T-helper 2 cell (primary cell): ENCODE measurements at regions not wholly inside any gene's neighbourhood (a gene's known extent, or its start where the extent isn't known, plus 50 kb on each side); places are given as distances from the start of the nearest gene placed in this dataset.
"Not testable (repeated sequence)": the region's sequence is repeated elsewhere in the genome, so short reads cannot be mapped to it uniquely, and the experiment has no call there.

Source experiments
- DNase-seq, 5 experiments: peaks; one replicate each; pipeline versions ENCODE4 v3.0.0 to v3.0.0-alpha.2; 2012 to 2022

GRCh38 chr22:19643448-19644313 lies 70.6 kb upstream of the SEPTIN5 start:
- no peak for DNase-seq

- DNase-seq, result no peak
These were observed 69.7 kb upstream of the SEPTIN5 start for GRCh38 chr22:19644314-19645223.

GRCh38 chr22:19645391-19645790 lies 68.9 kb upstream of the SEPTIN5 start:
- DNase-seq, result no peak

GRCh38 chr22:19645905-19646304 lies 68.4 kb upstream of the SEPTIN5 start:
- DNase-seq, result no peak

- no peak for DNase-seq
These were observed 67.9 kb upstream of the SEPTIN5 start for GRCh38 chr22:19646383-19646782.

- no peak for DNase-seq
These were observed 65.8 kb upstream of the SEPTIN5 start for GRCh38 chr22:19648419-19648929.

- DNase-seq, result no peak
These were observed 62.0 kb upstream of the SEPTIN5 start for GRCh38 chr22:19652316-19652715.

- no peak for DNase-seq
These were observed 59.8 kb upstream of the SEPTIN5 start for GRCh38 chr22:19654338-19654987.

- no peak for DNase-seq
These were observed 58.9 kb upstream of the SEPTIN5 start for GRCh38 chr22:19655399-19655798.

- DNase-seq, result no peak
These were observed 57.6 kb upstream of the SEPTIN5 start for GRCh38 chr22:19656541-19657251.

- no peak for DNase-seq
These were observed 56.8 kb upstream of the SEPTIN5 start for GRCh38 chr22:19657252-19658056.

GRCh38 chr22:19658057-19658966 lies 56.0 kb upstream of the SEPTIN5 start:
- DNase-seq, result no peak

- DNase-seq, result no peak
These were observed 55.1 kb upstream of the SEPTIN5 start for GRCh38 chr22:19658967-19659804.

- no peak for DNase-seq
These were observed 54.4 kb upstream of the SEPTIN5 start for GRCh38 chr22:19659805-19660345.

GRCh38 chr22:19660583-19660982 lies 53.7 kb upstream of the SEPTIN5 start:
- DNase-seq, result not testable (repeated sequence)

- no peak for DNase-seq
These were observed 53.1 kb upstream of the SEPTIN5 start for GRCh38 chr22:19661156-19661555.

GRCh38 chr22:19662049-19662684 lies 52.1 kb upstream of the SEPTIN5 start:
- not testable (repeated sequence) for DNase-seq

- peak in 1 of 5 experiments; percentile 11 for DNase-seq
These were observed 51.0 kb upstream of the SEPTIN5 start for GRCh38 chr22:19663286-19663815.
